AG09309 (cell line): ENCODE measurements at regions not wholly inside any gene's neighbourhood (a gene's known extent, or its start where the extent isn't known, plus 50 kb on each side); places are given as distances from the start of the nearest gene placed in this dataset.

ENCODE experiments used
- DNase-seq: peaks from one replicate; pipeline ENCODE4 v3.0.0-alpha.2; 2010; ENCODE audit warnings: low read depth
- H3K4me3 ChIP-seq: 2 replicates; pipeline ENCODE4 v1.5.1; 2011; ENCODE audit warnings: mild to moderate bottlenecking, low read depth, low read length, moderate library complexity; ENCODE audit not compliant: control insufficient read depth
- TF ChIP-seq, protein P1 (sequence below): IDR thresholded peaks from 2 replicates; pipeline ENCODE4 v1.5.1; 2011; ENCODE audit warnings: mild to moderate bottlenecking, low read depth, low read length, inconsistent platforms; ENCODE audit not compliant: insufficient read depth, control insufficient read depth; ENCODE audit errors: missing control alignments

DNA sequence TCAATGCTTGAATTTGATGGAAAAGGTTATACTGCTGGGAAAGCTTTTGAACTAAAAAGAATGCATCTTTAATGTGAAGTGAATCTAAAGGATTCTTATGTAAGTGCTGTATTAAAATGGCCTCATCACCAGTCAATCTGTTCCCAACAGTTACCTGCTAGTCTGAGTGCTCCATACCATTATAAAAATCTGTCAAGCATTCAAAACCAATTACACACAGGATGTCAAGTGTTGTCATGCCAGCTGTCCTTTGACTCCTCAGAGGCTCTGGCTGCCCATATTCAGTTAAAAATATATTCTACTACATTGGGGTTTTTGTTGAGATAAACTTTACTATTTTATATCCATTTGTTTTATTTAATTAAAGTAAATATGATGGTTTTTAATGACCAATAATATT is 1587.7 kb downstream of the AMY1C start:
- TF ChIP-seq, protein P1, sequence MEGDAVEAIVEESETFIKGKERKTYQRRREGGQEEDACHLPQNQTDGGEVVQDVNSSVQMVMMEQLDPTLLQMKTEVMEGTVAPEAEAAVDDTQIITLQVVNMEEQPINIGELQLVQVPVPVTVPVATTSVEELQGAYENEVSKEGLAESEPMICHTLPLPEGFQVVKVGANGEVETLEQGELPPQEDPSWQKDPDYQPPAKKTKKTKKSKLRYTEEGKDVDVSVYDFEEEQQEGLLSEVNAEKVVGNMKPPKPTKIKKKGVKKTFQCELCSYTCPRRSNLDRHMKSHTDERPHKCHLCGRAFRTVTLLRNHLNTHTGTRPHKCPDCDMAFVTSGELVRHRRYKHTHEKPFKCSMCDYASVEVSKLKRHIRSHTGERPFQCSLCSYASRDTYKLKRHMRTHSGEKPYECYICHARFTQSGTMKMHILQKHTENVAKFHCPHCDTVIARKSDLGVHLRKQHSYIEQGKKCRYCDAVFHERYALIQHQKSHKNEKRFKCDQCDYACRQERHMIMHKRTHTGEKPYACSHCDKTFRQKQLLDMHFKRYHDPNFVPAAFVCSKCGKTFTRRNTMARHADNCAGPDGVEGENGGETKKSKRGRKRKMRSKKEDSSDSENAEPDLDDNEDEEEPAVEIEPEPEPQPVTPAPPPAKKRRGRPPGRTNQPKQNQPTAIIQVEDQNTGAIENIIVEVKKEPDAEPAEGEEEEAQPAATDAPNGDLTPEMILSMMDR = no peak
- no peak for DNase-seq
- no peak overlapping the region for H3K4me3 ChIP-seq

DNA sequence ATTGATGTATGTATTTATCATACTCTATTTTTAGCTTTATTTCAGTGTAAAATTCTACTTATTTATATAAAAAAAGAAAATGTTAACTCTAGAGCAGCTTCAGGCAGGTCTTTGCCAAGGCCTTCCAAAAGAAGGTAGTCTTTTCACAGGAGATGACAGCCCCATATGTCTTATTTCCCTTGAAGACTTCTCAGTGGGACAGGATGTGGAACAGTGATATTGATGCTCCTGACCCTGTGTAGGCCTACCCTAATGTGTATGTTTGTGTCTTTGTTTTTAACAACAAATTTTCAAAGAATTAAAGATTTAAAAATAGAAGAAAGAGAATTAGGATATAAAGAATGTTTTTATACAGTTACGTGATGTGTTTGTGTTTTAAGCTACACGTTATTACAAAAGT is 1593.6 kb downstream of the AMY1C start:
- TF ChIP-seq, protein P1 = no peak
- no peak for DNase-seq
- no peak overlapping the region for H3K4me3 ChIP-seq

DNA sequence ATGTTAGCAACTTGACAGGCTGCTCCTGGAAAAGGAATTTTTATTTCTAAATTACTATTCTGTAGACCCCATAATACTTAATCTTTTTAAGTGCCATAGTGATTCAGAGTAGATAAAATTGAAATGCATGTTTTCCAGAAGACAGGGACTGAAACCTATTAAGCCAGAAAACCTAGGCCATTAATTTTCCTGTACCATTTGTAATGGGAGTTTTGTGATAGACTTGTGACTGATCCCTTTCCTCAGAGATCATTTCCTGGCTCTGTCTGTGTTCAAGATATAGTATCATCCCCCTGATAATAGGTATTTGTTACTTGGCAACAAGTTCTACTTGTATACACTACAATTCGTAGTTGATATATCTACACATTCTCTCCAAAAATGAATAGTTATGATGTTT is 1609.8 kb downstream of the AMY1C start:
- H3K4me3 ChIP-seq = no peak overlapping the region
- TF ChIP-seq, protein P1 = no peak
- no peak for DNase-seq

GRCh38 chr1:105362438-105362837 is 1612.7 kb downstream of the AMY1C start:
- no peak overlapping the region for H3K4me3 ChIP-seq
- no peak for DNase-seq
- TF ChIP-seq, protein P1 = no peak

- TF ChIP-seq, protein P1 = no peak
- H3K4me3 ChIP-seq = no peak overlapping the region
- DNase-seq = no peak
Measured at GRCh38 chr1:105368446-105368845, 1618.7 kb downstream of the AMY1C start.

GRCh38 chr1:105373681-105374080 is 1624.0 kb downstream of the AMY1C start:
- DNase-seq = no peak
- no peak overlapping the region for H3K4me3 ChIP-seq
- TF ChIP-seq, protein P1 = no peak

- TF ChIP-seq, protein P1 = no peak
- H3K4me3 ChIP-seq = no peak overlapping the region
- no peak for DNase-seq
Measured at GRCh38 chr1:105386489-105386888, 1636.8 kb downstream of the AMY1C start.
